CD4-positive, alpha-beta T cell treated with Interleukin-10 for 1 hour (primary cell): ENCODE measurements at regions not wholly inside any gene's neighbourhood (a gene's known extent, or its start where the extent isn't known, plus 50 kb on each side); places are given as distances from the start of the nearest gene placed in this dataset.
"Not testable (repeated sequence)": the region's sequence is repeated elsewhere in the genome, so short reads cannot be mapped to it uniquely, and the experiment has no call there.

Experiments
- DNase-seq: peaks from one replicate; pipeline ENCODE4 v3.0.0-alpha.2; 2020

- DNase-seq, result no peak
Observed at GRCh38 chrX:9390121-9390520, 74.7 kb upstream of the TBL1X start.

DNA sequence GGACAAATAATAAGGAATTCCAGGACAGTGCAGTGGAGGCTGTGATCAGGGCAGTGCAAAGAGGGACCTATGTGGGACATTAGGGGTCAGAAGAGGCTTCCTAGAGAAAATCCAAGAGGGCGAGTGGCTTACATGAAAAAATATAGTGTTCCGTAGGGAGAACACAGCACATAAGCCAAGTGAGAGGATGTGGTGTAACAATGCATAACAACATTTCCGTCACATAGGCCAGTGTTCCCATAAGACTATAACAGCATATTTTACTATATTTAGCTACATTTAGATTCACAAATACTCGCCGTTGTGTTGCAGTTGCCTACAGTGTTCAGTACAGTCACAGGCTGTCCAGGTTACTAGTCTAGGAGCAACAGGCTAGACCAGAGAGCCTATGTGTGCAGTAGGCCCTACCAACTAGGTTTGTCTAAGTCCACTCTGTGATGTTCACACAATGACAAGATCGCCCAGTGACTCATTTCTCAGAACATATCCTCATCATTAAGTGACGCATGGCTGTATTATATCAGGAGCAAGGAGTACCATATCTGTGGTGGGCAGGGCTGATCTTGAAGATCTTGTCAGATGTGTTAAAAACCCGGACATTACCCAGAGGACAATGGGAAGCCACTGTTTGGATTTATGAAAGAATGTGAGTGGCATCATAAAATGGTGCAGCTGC, 74.0 kb upstream of the TBL1X start:
- DNase-seq, result no peak

DNA sequence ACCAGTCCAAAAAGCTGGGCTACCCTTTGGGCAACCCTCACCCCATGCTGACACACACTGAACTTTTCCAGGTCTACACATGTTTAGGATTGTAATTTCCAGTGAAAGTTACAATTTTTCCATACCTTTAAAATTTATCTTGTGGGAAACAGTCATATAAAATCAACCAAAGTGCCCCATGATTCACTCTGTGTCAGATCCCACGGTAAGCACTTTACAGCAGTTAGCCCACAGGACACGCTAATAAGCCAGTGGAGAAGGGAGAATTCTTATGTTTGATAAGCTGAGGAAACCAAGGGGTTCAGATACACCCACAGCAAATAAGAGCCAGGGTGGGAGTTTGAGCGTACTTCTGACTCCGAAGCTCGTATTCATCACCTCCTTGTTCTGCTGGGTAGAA, 72.4 kb upstream of the TBL1X start:
- DNase-seq, result no peak

DNA sequence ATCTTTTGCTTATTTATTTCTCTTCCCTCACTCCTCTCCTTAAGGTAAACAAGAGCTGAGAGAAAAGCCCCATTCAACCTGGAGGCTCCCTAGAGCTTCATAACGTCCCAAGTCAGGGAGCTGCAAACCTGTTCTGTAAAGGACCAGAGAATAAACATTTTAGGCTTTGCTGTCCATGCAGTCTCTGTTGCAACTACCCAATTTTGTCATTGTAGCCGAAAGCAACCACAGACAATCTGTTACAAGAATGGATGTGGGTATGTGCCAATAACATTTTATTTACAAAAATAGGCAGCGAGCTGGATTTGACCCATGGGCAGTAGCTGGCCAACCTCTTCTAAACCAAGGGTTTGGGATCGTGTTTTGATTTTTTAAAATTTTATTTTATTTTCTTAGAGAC, 71.3 kb upstream of the TBL1X start:
- DNase-seq, result no peak

- DNase-seq, result no peak
Observed at GRCh38 chrX:9394212-9394611, 70.6 kb upstream of the TBL1X start.

- DNase-seq, result no peak
Observed at GRCh38 chrX:9396930-9397329, 67.9 kb upstream of the TBL1X start.

- no peak for DNase-seq
Observed at GRCh38 chrX:9401051-9401450, 63.8 kb upstream of the TBL1X start.

- DNase-seq, result no peak
Observed at GRCh38 chrX:9403374-9403773, 61.5 kb upstream of the TBL1X start.

GRCh38 chrX:9405635-9406034, 59.2 kb upstream of the TBL1X start:
- peak; percentile 0 for DNase-seq

DNA sequence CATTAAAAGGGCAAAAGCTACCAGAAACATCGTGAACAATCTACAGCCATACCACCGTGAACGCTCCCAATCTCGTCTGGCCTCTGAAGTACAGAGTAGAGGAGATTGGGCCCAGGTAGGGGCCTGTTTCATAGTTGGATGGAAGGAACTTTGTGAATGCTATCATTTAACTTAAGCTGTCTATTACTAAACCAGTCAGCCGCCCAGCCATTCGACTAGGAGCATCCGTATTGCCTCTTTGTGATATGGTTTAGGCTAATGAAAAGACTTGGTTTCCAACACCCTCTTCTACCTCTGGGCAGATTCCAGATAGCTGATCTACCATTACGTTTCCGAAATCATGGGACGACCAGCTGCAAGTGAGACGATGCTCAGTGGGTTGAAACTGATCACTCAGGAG, 54.0 kb upstream of the TBL1X start:
- DNase-seq, result not testable (repeated sequence)

GRCh38 chrX:9411682-9412081, 53.2 kb upstream of the TBL1X start:
- DNase-seq, result not testable (repeated sequence)

DNA sequence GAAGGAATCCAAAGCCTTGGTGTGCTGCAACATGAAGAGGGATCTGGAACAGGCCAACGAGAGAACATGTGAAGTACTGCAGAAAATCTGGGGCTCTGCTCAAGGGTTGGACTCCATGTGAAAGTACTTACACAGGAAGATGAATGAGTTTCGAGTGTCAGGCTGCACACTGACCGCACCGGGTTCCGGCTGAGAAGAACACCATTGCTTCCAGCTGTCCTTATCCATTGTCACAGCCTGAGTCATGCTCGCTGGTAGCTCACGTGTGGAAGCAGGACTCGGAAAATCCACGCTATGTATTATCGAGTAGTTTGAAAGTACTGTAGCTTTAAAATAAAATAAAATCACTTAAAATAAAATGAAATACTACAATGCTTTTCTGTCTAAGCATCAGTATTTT, 50.4 kb upstream of the TBL1X start:
- DNase-seq, result no peak
